HCT116 (cell line): ENCODE measurements at regions not wholly inside any gene's neighbourhood (a gene's known extent, or its start where the extent isn't known, plus 50 kb on each side); places are given as distances from the start of the nearest gene placed in this dataset.

Source experiments
- CBX3 ChIP-seq: IDR thresholded peaks from 2 replicates; pipeline ENCODE4 v1.6.1; 2012; ENCODE audit warnings: low read depth
- EZH2 ChIP-seq: fragments of 200-600 bp; sonication (generic); IDR thresholded peaks from 2 replicates; pipeline ENCODE4 v1.6.1; 2017; ENCODE audit warnings: antibody characterized with exemption, mixed run types
- POLR2A ChIP-seq: IDR thresholded peaks from 2 replicates; pipeline ENCODE4 v1.7.0; 2011; ENCODE audit warnings: borderline replicate concordance; ENCODE audit not compliant: insufficient read depth, insufficient read length; ENCODE audit errors: extremely low read depth
- RAD21 ChIP-seq: IDR thresholded peaks from 2 replicates; pipeline ENCODE4 v1.6.1; 2012; ENCODE audit warnings: low read depth, mild to moderate bottlenecking
- SIN3A ChIP-seq: IDR thresholded peaks from 2 replicates; pipeline ENCODE4 v1.6.1; 2012; ENCODE audit warnings: low read depth
- SP1 ChIP-seq: IDR thresholded peaks from 2 replicates; pipeline ENCODE4 v1.6.1; 2012; ENCODE audit warnings: low read depth
- ZFX ChIP-seq: fragments of 450-650 bp; IDR thresholded peaks from 2 replicates; pipeline ENCODE4 v1.6.1; 2017
- TF ChIP-seq, protein P1 (sequence below), 3 experiments: fragments of 200-600 bp in 1 of 3; sonication (generic) in 1 of 3; IDR thresholded peaks in 2 of 3; conservative IDR thresholded peaks in 1 of 3; 2 replicates each; pipeline ENCODE4 v1.5.1; 2012 to 2017; ENCODE audit warnings: low read depth in 2 of 3, low read length in 2 of 3, antibody characterized with exemption in 1 of 3, borderline replicate concordance in 1 of 3, control low read depth in 1 of 3, mild to moderate bottlenecking in 1 of 3, mixed read lengths in 1 of 3, mixed run types in 1 of 3, moderate library complexity in 1 of 3; ENCODE audit not compliant: insufficient read depth in 1 of 3
- TF ChIP-seq, protein P2 (sequence below): IDR thresholded peaks from 2 replicates; pipeline ENCODE4 v1.6.1; 2012; ENCODE audit warnings: low read depth
- TF ChIP-seq, protein P3 (sequence below): IDR thresholded peaks from 2 replicates; pipeline ENCODE4 v1.6.1; 2012

- TF ChIP-seq, protein P1, sequence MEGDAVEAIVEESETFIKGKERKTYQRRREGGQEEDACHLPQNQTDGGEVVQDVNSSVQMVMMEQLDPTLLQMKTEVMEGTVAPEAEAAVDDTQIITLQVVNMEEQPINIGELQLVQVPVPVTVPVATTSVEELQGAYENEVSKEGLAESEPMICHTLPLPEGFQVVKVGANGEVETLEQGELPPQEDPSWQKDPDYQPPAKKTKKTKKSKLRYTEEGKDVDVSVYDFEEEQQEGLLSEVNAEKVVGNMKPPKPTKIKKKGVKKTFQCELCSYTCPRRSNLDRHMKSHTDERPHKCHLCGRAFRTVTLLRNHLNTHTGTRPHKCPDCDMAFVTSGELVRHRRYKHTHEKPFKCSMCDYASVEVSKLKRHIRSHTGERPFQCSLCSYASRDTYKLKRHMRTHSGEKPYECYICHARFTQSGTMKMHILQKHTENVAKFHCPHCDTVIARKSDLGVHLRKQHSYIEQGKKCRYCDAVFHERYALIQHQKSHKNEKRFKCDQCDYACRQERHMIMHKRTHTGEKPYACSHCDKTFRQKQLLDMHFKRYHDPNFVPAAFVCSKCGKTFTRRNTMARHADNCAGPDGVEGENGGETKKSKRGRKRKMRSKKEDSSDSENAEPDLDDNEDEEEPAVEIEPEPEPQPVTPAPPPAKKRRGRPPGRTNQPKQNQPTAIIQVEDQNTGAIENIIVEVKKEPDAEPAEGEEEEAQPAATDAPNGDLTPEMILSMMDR (IDR thresholded peaks at IDR 0.05 in 2 of 3, conservative IDR thresholded peaks at IDR 0.05 in 1 of 3; ENCODE audit: borderline replicate concordance in 1 of 3, insufficient read depth in 1 of 3, low read depth in 2 of 3, low read length in 2 of 3): no peak
- no peak for TF ChIP-seq POLR2A
- TF ChIP-seq, protein P2, sequence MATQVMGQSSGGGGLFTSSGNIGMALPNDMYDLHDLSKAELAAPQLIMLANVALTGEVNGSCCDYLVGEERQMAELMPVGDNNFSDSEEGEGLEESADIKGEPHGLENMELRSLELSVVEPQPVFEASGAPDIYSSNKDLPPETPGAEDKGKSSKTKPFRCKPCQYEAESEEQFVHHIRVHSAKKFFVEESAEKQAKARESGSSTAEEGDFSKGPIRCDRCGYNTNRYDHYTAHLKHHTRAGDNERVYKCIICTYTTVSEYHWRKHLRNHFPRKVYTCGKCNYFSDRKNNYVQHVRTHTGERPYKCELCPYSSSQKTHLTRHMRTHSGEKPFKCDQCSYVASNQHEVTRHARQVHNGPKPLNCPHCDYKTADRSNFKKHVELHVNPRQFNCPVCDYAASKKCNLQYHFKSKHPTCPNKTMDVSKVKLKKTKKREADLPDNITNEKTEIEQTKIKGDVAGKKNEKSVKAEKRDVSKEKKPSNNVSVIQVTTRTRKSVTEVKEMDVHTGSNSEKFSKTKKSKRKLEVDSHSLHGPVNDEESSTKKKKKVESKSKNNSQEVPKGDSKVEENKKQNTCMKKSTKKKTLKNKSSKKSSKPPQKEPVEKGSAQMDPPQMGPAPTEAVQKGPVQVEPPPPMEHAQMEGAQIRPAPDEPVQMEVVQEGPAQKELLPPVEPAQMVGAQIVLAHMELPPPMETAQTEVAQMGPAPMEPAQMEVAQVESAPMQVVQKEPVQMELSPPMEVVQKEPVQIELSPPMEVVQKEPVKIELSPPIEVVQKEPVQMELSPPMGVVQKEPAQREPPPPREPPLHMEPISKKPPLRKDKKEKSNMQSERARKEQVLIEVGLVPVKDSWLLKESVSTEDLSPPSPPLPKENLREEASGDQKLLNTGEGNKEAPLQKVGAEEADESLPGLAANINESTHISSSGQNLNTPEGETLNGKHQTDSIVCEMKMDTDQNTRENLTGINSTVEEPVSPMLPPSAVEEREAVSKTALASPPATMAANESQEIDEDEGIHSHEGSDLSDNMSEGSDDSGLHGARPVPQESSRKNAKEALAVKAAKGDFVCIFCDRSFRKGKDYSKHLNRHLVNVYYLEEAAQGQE: no peak
- TF ChIP-seq SP1: no peak
- TF ChIP-seq RAD21: no peak
- TF ChIP-seq, protein P3, sequence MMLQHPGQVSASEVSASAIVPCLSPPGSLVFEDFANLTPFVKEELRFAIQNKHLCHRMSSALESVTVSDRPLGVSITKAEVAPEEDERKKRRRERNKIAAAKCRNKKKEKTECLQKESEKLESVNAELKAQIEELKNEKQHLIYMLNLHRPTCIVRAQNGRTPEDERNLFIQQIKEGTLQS: no peak
- TF ChIP-seq EZH2: no peak
- no peak for TF ChIP-seq ZFX
- no peak for TF ChIP-seq CBX3
- no peak for TF ChIP-seq SIN3A
Measured at GRCh38 chr18:37962316-37962966, 396.8 kb upstream of the CELF4 start.
